Activated CD8-positive, alpha-beta memory T cell treated with anti-CD3 and anti-CD28 coated beads for 1 hour (primary cell): ENCODE measurements at regions not wholly inside any gene's neighbourhood (a gene's known extent, or its start where the extent isn't known, plus 50 kb on each side); places are given as distances from the start of the nearest gene placed in this dataset.

Source experiments
- DNase-seq, 2 donors: peaks; one replicate each; pipeline ENCODE4 v3.0.0-alpha.2; 2020; ENCODE audit warnings: low read depth in 1 of 2; ENCODE audit errors: extremely low read depth in 1 of 2

- DNase-seq = no peak
Observed at GRCh38 chr10:107701943-107702342, 537.4 kb upstream of the SORCS1 start.

GRCh38 chr10:107692072-107692471 is 527.6 kb upstream of the SORCS1 start:
- DNase-seq = no peak

- DNase-seq = no peak
Observed at GRCh38 chr10:107689323-107689722, 524.8 kb upstream of the SORCS1 start.

- DNase-seq = no peak
Observed at GRCh38 chr10:107687701-107688100, 523.2 kb upstream of the SORCS1 start.

- DNase-seq = no peak
Observed at GRCh38 chr10:107686095-107686494, 521.6 kb upstream of the SORCS1 start.

GRCh38 chr10:107671960-107672359 is 507.5 kb upstream of the SORCS1 start:
- no peak for DNase-seq

- no peak for DNase-seq
Observed at GRCh38 chr10:107666214-107666613, 501.7 kb upstream of the SORCS1 start.

DNA sequence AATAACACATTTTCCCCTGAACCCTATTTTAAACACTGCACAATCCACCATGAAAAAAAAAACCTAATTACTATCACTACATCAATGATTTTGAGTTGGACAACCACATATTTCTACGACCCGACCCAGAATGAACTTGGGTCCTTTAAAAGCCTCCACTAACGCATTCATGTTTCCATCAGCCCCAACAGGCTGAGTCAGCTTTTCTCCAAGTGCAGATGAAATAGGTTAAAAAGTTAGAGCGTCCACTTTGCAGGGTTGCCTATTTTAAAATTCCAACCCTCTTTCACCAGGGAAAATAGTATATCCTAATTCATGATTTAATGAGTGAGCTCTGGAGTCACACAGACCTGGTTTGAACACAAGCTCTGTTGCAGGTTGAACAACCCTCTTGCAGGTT is 501.0 kb upstream of the SORCS1 start:
- DNase-seq = no peak

DNA sequence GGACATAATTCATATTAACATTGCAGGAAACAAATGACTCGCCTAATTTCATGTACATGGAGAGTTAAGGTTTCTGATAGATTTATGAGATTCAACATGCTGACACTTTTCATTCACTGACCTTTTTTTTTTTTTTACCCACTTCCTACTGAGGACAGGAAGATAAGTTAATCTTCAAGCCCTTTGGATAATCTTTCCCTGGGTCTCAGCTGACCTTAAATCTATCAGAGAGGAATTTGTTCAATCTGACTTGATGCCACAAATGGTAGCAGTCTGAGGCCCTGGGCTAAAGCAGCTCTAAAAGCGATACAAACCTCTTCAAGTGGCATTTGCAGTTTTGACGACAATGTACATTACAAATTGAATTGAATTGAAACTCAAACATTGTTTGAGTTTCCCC is 493.3 kb upstream of the SORCS1 start:
- no peak for DNase-seq

GRCh38 chr10:107656932-107657331 is 492.4 kb upstream of the SORCS1 start:
- no peak for DNase-seq

DNA sequence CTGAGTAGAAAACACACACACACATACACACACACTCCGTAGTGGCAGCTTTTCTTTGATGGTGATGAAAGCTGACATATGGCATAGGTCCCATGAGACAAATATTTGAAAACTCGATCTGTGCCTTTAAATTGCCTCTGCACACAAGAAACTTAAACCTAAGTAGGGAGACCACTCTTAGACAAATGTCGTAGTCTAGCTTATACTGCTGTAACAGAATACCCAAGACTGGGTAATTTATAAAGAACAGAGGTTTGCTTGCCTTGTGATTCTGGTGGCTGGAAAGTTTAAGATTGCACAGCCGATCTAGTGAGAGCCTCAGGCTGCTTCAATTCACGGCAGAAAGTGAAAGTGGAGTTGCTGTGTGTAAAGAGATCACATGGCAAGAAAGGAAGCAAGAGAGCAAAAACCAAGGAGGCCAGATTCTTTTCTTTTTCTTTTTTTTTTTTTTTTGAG is 489.4 kb upstream of the SORCS1 start:
- no peak for DNase-seq

- DNase-seq = no peak
Observed at GRCh38 chr10:107650939-107651338, 486.4 kb upstream of the SORCS1 start.

DNA sequence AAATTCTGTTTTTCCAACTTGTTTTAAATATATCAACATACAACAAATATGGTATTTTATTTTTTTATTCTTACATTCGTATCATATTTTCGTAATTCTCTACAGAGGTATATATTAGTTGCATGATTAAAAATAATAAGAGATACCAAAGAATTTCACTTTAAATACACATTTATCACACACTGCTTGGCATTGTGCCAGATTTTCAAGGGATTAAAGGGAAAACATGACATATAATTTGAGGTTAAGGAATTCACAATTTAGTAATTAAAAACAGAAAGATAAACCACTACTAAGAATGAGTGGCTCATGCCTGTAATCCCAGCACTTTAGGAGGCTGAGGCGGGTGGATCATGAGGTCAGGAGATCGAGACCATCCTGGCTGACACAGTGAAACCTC is 484.7 kb upstream of the SORCS1 start:
- DNase-seq = no peak

GRCh38 chr10:107647462-107647861 is 483.0 kb upstream of the SORCS1 start:
- no peak for DNase-seq

- no peak for DNase-seq
Observed at GRCh38 chr10:107631876-107632275, 467.4 kb upstream of the SORCS1 start.

GRCh38 chr10:107626862-107627261 is 462.4 kb upstream of the SORCS1 start:
- DNase-seq = no peak

DNA sequence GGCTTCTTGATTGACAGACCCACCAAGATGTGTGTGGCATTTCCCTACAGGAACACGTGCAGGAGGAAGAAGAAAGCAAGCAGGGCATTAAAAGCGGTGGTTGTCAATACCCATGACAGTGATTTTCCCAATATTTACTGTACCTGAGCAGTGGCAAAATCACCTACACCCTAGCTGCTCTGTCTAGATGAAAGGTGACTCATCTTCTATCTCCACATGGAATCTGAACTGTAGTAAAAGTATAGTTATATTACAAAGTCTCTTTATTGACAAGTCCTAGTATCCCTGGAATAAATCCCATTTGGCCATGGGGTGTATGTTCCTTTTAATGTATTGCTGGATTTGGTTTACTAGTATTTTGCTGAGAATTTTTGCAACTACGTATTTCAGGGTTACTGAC is 458.8 kb upstream of the SORCS1 start:
- DNase-seq = no peak

GRCh38 chr10:107619139-107619538 is 454.6 kb upstream of the SORCS1 start:
- DNase-seq = no peak

DNA sequence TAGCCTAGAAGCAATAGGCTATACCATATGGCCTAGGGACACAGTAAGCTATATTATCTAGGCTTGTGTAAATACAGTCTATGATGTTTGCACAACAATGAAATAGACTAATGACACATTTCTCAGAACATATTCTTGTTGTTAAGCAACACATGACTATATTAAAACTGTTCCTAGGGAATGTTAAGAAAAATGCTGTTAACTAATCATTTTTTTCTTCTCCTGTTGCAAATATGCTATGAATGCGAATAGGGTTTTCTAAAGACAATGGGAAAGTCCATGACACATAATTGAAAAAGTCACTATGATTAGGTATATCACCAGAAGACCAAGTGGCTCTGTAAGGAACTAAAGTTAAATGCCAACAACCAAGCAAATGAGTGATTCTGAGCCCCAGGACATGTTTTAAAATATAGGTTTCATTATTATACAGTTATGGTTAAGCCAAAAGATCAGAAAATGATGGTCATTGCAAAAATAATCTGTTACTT is 454.0 kb upstream of the SORCS1 start:
- DNase-seq = no peak

DNA sequence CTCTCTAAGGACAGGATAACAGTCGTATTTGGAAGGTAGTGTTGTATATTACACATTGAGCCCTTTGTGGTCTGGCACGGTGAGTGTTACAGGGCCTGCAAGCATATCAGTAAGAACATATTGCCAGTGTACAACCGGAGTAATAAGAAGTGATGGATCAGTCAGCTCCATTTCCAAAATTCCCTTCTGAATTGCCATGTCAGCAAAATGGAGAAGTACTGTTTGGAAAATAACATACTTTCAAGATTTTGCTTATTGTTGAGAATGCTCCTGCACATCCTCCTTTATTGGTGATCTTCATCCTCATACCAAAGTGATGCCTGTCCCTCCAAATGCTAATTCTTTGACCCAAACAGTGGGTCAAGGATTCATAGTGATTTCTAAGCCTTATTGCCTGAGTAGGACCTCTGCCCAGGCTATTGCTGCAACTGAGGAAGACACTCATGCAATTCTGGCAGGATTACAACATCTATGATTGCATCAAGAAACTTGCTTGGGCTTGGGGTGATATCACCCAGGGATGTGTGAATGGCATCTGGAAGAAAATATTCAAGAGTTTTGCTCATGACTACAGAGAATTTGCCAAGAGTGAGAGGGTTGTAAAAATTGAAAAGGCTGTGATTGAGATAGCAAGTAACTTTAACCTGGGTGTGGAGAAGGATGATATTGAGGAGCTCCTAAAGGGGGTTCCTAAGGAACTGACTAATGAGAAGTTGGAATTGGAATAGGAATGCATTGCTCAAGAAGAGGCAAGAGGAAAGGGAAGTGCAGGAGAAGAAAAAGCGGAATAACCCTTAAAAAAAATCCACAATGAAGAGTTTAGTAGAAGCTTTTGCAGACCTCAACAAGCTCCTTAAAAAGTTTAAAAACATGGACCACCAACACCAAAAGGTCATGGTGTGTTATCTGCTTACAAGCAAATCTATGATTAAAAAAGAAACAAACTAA is 452.2 kb upstream of the SORCS1 start:
- no peak for DNase-seq

DNA sequence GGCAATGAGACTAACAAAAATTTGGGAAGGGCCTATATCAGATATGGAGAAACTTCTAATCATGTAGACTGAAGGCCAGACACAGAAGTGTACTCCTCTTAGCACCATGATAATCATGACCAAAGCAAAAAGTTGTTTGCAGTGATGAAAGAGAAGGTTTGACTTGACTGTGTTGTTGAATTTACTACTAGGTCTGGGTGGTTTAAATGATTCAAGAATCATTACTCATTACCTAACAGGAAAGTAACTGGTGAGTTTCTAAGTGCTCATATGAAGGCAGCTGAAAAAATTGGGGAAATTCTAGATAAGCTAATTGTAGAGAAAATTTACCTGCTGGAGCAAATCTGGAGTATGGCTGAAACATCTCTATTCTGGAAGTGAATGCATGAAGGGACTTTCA is 451.5 kb upstream of the SORCS1 start:
- DNase-seq = no peak

- no peak for DNase-seq
Observed at GRCh38 chr10:107614939-107615685, 450.6 kb upstream of the SORCS1 start.
